ENCODE measurements at regions not wholly inside any gene's neighbourhood (a gene's known extent, or its start where the extent isn't known, plus 50 kb on each side); places are given as distances from the start of the nearest gene placed in this dataset.
A peak's percentile ranks its signal among the peaks of the same experiment; 100 is the strongest.

DNA sequence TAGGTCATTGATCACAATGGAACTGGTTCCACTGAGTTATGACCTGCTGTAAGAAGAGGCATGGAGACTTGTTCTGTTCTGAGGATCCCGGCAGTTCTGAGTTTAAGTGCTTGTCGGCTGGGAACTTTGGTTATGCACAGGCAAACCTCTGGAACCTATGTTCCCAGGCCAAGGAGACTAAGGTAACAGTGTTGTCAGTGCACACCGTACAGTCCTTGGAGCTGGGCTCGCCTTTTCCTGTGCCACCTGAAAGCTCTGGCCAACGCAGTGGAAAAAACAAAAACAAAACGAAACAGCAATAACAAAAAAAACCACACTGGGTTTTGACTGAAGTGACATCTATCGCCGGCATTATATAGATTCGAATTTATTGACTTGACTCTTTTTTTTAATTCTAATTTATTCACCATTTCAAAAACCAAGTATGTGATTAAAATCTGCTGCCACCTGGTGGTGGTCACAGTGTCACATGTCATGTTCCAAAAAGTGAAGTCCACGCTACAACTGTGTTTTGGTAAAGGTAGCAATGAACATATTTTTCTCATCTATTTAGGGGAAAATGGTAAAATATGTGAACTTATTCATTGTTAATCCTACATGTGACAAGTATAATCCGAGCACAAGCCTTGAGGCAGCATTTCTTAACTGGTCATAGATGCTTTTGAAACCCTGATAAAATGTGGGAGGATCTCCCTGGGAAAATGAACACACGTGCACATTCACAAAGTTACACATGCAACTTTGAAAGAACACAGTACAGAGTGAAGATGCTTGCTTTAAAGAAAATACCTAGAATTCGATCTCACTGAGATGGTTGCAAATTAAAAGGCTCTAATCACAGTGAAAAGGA lies 113.8 kb upstream of the PPP2R2D start:
- TF ChIP-seq, protein P1, sequence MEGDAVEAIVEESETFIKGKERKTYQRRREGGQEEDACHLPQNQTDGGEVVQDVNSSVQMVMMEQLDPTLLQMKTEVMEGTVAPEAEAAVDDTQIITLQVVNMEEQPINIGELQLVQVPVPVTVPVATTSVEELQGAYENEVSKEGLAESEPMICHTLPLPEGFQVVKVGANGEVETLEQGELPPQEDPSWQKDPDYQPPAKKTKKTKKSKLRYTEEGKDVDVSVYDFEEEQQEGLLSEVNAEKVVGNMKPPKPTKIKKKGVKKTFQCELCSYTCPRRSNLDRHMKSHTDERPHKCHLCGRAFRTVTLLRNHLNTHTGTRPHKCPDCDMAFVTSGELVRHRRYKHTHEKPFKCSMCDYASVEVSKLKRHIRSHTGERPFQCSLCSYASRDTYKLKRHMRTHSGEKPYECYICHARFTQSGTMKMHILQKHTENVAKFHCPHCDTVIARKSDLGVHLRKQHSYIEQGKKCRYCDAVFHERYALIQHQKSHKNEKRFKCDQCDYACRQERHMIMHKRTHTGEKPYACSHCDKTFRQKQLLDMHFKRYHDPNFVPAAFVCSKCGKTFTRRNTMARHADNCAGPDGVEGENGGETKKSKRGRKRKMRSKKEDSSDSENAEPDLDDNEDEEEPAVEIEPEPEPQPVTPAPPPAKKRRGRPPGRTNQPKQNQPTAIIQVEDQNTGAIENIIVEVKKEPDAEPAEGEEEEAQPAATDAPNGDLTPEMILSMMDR (IDR thresholded peaks at IDR 0.05; ENCODE audit: extremely low read depth, missing control alignments) = no peak
- peak; percentile 55 for DNase-seq (ENCODE audit: low spot score)

DNA sequence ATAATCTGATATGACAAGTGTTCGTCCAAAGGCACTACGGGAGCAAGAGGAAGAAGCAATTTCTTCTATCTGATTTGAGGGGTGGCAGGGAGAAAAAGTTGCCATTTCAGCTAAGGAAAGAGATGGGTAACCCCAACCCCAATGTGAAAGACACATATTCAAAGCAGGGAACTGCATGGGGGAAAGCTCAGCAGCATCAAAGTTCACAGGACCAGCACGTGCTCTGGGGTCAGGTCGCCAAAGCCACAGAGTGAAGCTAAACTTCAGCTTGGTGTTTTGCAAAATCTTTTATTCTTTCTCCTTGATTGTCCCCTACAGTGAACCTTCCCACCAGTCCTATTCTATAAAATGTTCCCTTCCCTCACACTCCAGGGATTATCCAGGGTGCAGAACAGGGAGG lies 112.8 kb upstream of the PPP2R2D start:
- TF ChIP-seq, protein P1 (IDR thresholded peaks at IDR 0.05; ENCODE audit: extremely low read depth, missing control alignments) = no peak
- DNase-seq (ENCODE audit: low spot score) = no peak

DNA sequence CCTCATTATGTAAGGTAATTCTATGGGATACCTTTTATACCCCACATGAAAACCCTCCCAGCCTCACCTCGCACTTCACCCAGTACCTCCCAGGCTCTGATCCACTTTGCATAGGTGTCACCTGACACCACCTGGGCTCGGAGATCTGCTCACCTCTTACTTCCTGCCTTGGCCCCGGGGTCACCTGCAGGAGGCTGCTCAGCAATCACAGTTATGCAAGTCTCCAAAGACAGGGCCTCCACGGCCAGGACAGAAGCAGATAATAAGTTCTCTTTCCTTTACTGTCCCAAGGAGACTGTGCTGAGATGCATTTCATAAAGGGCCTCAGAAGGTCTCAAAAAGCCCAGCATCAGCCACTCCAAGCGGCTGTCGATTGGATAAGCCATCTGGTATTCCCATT lies 112.4 kb upstream of the PPP2R2D start:
- TF ChIP-seq, protein P1 (IDR thresholded peaks at IDR 0.05; ENCODE audit: extremely low read depth, missing control alignments) = no peak
- no peak for DNase-seq (ENCODE audit: low spot score)

DNA sequence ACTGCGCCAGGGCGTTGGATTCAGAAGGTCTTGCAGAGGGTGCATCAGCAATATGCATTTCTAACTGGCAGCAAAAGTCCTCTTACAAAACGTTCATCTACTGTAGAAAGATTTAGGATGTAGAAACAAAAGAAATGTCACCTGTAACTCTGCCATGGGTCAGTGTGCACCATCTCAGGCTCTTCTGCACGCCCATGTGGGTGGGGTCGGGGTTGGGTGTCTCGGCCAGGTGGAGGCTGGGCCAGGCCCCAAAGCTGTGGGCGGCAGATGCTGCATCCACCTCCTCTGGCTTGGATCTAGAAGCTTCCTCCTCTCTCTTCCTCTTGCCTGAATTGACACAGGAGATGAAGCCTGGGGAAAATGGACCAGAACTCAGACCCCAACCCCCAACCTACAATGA lies 111.3 kb upstream of the PPP2R2D start:
- DNase-seq (ENCODE audit: low spot score) = no peak
- TF ChIP-seq, protein P1 (IDR thresholded peaks at IDR 0.05; ENCODE audit: extremely low read depth, missing control alignments) = no peak

DNA sequence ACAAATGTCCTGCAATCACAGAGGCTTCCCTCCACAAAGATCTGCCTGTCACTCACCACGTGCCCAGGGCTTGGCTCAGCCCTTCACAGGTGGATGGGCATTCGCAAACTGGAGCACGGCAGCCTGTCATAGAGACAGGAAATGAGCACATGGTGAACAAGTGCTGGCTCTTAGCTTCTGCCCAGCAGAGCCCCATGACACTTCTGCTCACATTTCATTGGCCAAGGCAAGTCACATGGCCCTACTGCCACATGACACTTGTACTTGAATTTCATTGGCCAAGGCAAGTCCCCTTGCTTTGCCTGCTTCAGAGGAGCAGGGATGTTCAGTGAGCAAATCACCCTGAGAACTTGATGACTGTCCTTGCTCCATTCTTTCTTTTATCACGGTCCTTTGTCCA lies 110.8 kb upstream of the PPP2R2D start:
- DNase-seq (ENCODE audit: low spot score) = no peak
- TF ChIP-seq, protein P1 (IDR thresholded peaks at IDR 0.05; ENCODE audit: extremely low read depth, missing control alignments) = no peak

DNA sequence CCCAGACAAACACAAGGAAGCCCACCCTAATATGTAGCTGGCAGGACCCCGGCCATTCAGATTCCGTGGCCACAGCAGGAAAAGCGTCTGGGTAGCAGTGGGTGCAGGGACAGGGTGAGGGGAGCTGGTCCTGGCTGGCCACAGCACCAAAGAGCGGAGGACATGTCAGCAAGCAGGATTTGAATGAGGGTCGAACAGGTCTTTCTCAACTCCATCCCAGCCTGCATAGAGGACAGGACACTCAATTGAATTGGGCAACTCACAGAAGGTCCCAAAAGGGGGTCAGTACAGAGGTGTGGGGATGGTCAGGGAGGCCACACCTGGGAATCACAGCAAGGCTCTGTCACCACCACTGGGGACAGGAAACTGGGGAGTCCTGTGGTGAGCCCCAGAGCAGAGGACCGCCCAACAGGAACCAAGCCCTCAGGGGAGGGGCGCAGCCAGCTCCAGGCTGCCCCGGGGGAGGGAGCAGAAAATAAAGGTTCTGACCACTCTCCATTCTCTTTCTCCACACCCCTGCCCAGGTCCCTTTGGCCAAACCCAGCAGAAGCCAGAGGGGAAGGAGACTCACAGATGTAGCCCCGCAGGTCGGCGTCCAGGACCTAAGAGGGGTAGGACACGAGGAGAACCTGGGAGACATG lies 108.7 kb upstream of the PPP2R2D start:
- TF ChIP-seq, protein P1 (IDR thresholded peaks at IDR 0.05; ENCODE audit: extremely low read depth, missing control alignments) = no peak
- DNase-seq (ENCODE audit: low spot score) = no peak

DNA sequence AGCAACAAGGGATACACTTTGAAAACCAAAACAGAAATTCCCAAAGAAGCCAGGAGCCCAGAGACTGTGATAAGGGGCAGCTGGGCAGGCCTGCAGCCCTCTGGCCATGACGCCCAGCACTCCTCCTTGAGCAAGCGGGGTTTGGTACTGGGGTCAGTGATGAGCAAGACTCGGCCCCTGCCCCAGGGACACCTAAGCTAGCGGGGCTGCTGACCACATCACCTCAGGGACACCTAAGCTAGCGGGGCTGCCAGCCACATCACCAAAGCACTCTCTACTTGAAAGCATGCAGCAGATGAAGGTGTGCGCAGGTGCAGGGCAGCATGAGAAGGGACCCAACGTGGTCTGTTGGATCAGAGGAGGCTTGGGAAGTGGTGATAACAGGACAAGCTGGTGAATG lies 108.0 kb upstream of the PPP2R2D start:
- DNase-seq (ENCODE audit: low spot score) = no peak
- TF ChIP-seq, protein P1 (IDR thresholded peaks at IDR 0.05; ENCODE audit: extremely low read depth, missing control alignments) = no peak
